OCI-LY1 (cell line): ENCODE measurements at regions not wholly inside any gene's neighbourhood (a gene's known extent, or its start where the extent isn't known, plus 50 kb on each side); places are given as distances from the start of the nearest gene placed in this dataset.

Source experiments
- EZH2 ChIP-seq: fragments of 200-600 bp; sonication (generic), shearing (Covaris generic); IDR thresholded peaks from 2 replicates; pipeline ENCODE4 v1.8.0; 2017; ENCODE audit warnings: borderline replicate concordance, mixed run types, mild to moderate bottlenecking, antibody characterized with exemption, low read length, moderate library complexity, mixed read lengths
- TF ChIP-seq, protein P1 (sequence below): fragments of 200-600 bp; sonication (generic), shearing (Covaris generic); IDR thresholded peaks from 2 replicates; pipeline ENCODE4 v1.5.1; 2017; ENCODE audit warnings: mild to moderate bottlenecking, antibody characterized with exemption, low read length, moderate library complexity, mixed read lengths

DNA sequence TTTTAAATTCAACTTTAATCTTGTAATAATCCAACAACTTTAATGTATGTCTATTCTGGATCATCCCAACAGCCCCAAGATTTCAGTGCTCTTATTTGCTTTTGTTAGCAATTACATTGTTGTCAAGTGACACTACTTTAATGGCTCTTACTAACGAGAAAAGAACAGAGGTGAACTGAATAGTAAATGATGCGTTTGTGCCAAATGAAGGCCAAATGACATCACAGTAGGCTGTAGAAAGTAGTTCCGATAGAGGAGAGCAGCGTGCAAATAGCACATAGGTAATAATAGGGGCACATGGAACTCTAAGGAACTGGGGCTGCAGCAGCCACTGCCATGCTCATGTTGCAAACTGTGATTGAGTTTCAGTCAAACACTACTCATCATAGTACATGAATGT is 301.9 kb downstream of the LMX1A start:
- TF ChIP-seq, protein P1, sequence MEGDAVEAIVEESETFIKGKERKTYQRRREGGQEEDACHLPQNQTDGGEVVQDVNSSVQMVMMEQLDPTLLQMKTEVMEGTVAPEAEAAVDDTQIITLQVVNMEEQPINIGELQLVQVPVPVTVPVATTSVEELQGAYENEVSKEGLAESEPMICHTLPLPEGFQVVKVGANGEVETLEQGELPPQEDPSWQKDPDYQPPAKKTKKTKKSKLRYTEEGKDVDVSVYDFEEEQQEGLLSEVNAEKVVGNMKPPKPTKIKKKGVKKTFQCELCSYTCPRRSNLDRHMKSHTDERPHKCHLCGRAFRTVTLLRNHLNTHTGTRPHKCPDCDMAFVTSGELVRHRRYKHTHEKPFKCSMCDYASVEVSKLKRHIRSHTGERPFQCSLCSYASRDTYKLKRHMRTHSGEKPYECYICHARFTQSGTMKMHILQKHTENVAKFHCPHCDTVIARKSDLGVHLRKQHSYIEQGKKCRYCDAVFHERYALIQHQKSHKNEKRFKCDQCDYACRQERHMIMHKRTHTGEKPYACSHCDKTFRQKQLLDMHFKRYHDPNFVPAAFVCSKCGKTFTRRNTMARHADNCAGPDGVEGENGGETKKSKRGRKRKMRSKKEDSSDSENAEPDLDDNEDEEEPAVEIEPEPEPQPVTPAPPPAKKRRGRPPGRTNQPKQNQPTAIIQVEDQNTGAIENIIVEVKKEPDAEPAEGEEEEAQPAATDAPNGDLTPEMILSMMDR: no peak
- TF ChIP-seq EZH2: no peak
